Smooth muscle cell (in vitro differentiated cells): ENCODE measurements at regions not wholly inside any gene's neighbourhood (a gene's known extent, or its start where the extent isn't known, plus 50 kb on each side); places are given as distances from the start of the nearest gene placed in this dataset.

ENCODE experiments used
- DNase-seq: peaks from one replicate; lab custom pipeline; 2025; ENCODE audit not compliant: unreplicated experiment; lab: John Stamatoyannopoulos, UW
- H2AFZ ChIP-seq: fragments of 200-600 bp; sonication (generic); 2 replicates; pipeline ENCODE4 v1.6.0; 2016; ENCODE audit warnings: antibody characterized with exemption, low read depth, mild to moderate bottlenecking
- H3F3A ChIP-seq: fragments of 200-600 bp; sonication (generic); 2 replicates; pipeline ENCODE4 v1.6.0; 2017; ENCODE audit warnings: antibody characterized with exemption, low read depth
- H3K27ac ChIP-seq: fragments of 200-600 bp; sonication (generic); 2 replicates; pipeline ENCODE4 v1.5.1; 2016; ENCODE audit warnings: low read depth, mild to moderate bottlenecking
- H3K27me3 ChIP-seq: fragments of 200-600 bp; sonication (generic); 2 replicates; pipeline ENCODE4 v1.6.1; 2016; ENCODE audit warnings: low read depth, mild to moderate bottlenecking
- H3K36me3 ChIP-seq: fragments of 200-600 bp; sonication (generic); 2 replicates; pipeline ENCODE4 v1.5.1; 2016; ENCODE audit warnings: low read depth
- H3K4me1 ChIP-seq: fragments of 200-600 bp; sonication (generic); 2 replicates; pipeline ENCODE4 v1.5.1; 2016; ENCODE audit warnings: low read depth
- H3K4me2 ChIP-seq: fragments of 200-600 bp; sonication (generic); 2 replicates; pipeline ENCODE4 v1.6.0; 2016; ENCODE audit warnings: mild to moderate bottlenecking
- H3K4me3 ChIP-seq: fragments of 200-600 bp; sonication (generic); 2 replicates; pipeline ENCODE4 v1.5.1; 2016; ENCODE audit warnings: mild to moderate bottlenecking
- H3K79me2 ChIP-seq: fragments of 200-600 bp; sonication (generic); 2 replicates; pipeline ENCODE4 v1.6.0; 2016; ENCODE audit warnings: low read depth, mild to moderate bottlenecking
- H3K9ac ChIP-seq: fragments of 200-600 bp; sonication (generic); 2 replicates; pipeline ENCODE4 v1.6.0; 2016; ENCODE audit warnings: low read depth
- H3K9me3 ChIP-seq: fragments of 200-600 bp; sonication (generic); replicated peaks from 2 replicates; pipeline ENCODE4 v1.5.1; 2016; ENCODE audit warnings: low read depth
- H4K20me1 ChIP-seq: fragments of 200-600 bp; sonication (generic); 2 replicates; pipeline ENCODE4 v1.6.0; 2016; ENCODE audit warnings: low read depth
- WGBS: methylation state at CpG from one replicate; pipeline ENCODE4 v1.1.7; 2016; ENCODE audit warnings: low lambda C conversion rate; 5-methylcytosine and 5-hydroxymethylcytosine counted together
- TF ChIP-seq, protein P1 (sequence below): fragments of 200-600 bp; sonication (generic); IDR thresholded peaks from 2 replicates; pipeline ENCODE4 v1.5.1; 2017; ENCODE audit warnings: borderline replicate concordance, mild to moderate bottlenecking, antibody characterized with exemption; ENCODE audit not compliant: insufficient read depth, poor library complexity, severe bottlenecking

GRCh38 chr21:32189688-32190483, 89.0 kb downstream of the MIS18A start:
- 80% methylated on average over 5 of the region's 5 CpGs for WGBS
- Histone ChIP-seq H3K4me3 (no peak overlapping the region), H3K27ac (no peak overlapping the region), H2AFZ (no peak overlapping the region), H3K36me3 (no peaks in the 10 kb centered on the region), H3K4me2 (no peak overlapping the region), H3K79me2 (no peaks in the 10 kb centered on the region), H3K9me3 (no peaks in the 10 kb centered on the region), H3K4me1 (no peaks in the 10 kb centered on the region), H3F3A (no peaks in the 10 kb centered on the region), H4K20me1 (no peaks in the 10 kb centered on the region), H3K27me3 (peaks cover 10% of the 10 kb centered on the region), H3K9ac (no peak overlapping the region)
- TF ChIP-seq, protein P1, sequence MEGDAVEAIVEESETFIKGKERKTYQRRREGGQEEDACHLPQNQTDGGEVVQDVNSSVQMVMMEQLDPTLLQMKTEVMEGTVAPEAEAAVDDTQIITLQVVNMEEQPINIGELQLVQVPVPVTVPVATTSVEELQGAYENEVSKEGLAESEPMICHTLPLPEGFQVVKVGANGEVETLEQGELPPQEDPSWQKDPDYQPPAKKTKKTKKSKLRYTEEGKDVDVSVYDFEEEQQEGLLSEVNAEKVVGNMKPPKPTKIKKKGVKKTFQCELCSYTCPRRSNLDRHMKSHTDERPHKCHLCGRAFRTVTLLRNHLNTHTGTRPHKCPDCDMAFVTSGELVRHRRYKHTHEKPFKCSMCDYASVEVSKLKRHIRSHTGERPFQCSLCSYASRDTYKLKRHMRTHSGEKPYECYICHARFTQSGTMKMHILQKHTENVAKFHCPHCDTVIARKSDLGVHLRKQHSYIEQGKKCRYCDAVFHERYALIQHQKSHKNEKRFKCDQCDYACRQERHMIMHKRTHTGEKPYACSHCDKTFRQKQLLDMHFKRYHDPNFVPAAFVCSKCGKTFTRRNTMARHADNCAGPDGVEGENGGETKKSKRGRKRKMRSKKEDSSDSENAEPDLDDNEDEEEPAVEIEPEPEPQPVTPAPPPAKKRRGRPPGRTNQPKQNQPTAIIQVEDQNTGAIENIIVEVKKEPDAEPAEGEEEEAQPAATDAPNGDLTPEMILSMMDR, result no peak
- no peak for DNase-seq

- Histone ChIP-seq H3K27me3 (peaks cover 10% of the 10 kb centered on the region), H3K36me3 (no peaks in the 10 kb centered on the region), H3K9ac (no peak overlapping the region), H2AFZ (no peak overlapping the region), H3K27ac (no peak overlapping the region), H3K4me1 (no peaks in the 10 kb centered on the region), H3K4me3 (no peak overlapping the region), H3F3A (no peaks in the 10 kb centered on the region), H3K4me2 (no peak overlapping the region), H3K9me3 (no peaks in the 10 kb centered on the region), H3K79me2 (no peaks in the 10 kb centered on the region), H4K20me1 (no peaks in the 10 kb centered on the region)
- TF ChIP-seq, protein P1, result no peak
- no peak for DNase-seq
- 68% methylated on average over 8 of the region's 8 CpGs for WGBS
Measured at GRCh38 chr21:32186804-32187203, 92.0 kb downstream of the MIS18A start.

- Histone ChIP-seq H3K27ac (no peak overlapping the region), H3K4me3 (no peak overlapping the region), H3K9me3 (no peaks in the 10 kb centered on the region), H3K9ac (no peak overlapping the region), H3K27me3 (peaks cover 6% of the 10 kb centered on the region), H3K4me2 (no peak overlapping the region), H3K4me1 (no peaks in the 10 kb centered on the region), H3K36me3 (no peaks in the 10 kb centered on the region), H4K20me1 (no peaks in the 10 kb centered on the region), H3K79me2 (no peaks in the 10 kb centered on the region), H3F3A (no peaks in the 10 kb centered on the region), H2AFZ (no peak overlapping the region)
- TF ChIP-seq, protein P1, result no peak
- over 99% methylated on average over 5 of the region's 5 CpGs for WGBS
- no peak for DNase-seq
Measured at GRCh38 chr21:32185726-32186125, 93.1 kb downstream of the MIS18A start.

- TF ChIP-seq, protein P1, result no peak
- H2AFZ ChIP-seq, result no peak overlapping the region
- WGBS, result 89% methylated on average over 2 of the region's 2 CpGs
Measured at GRCh38 chr21:32185103-32185502, 93.7 kb downstream of the MIS18A start.

More at GRCh38 chr21:32185103-32185502, 93.7 kb downstream of the MIS18A start:
- Histone ChIP-seq H3K4me2 (no peak overlapping the region), H3K4me3 (no peak overlapping the region), H3K9me3 (no peaks in the 10 kb centered on the region), H4K20me1 (no peaks in the 10 kb centered on the region), H3K9ac (no peak overlapping the region), H3K79me2 (no peaks in the 10 kb centered on the region), H3K27ac (no peak overlapping the region), H3F3A (no peaks in the 10 kb centered on the region), H3K4me1 (no peaks in the 10 kb centered on the region), H3K27me3 (peaks cover 6% of the 10 kb centered on the region), H3K36me3 (no peaks in the 10 kb centered on the region)
- DNase-seq, result no peak
